ENCODE measurements at regions not wholly inside any gene's neighbourhood (a gene's known extent, or its start where the extent isn't known, plus 50 kb on each side); places are given as distances from the start of the nearest gene placed in this dataset.

DNA sequence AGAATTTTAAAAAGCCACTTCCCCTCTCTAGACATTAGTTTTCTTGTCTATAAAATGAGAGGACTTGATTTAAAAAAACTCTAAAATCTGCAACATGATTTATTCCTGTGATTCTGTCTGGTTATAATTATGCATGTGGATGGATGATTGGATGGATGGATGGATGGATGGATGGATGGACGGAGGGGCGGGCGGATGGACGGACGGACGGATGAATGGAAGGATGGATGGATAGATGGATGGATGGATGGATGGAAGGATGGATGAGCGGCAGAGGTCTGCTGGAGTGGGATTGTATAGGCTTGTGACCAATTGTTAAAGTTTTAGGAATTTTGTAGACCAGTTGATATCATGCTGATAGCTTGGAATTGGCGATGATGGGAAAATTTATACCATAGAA is 135.2 kb upstream of the TIAM1 start:
- peaks cover 5% of the 10 kb centered on the region for H3K9me3 ChIP-seq (ENCODE audit: control insufficient read depth, low read length)
- H3K36me3 ChIP-seq (ENCODE audit: control insufficient read depth, insufficient read depth, low read length, severe bottlenecking): no peaks in the 10 kb centered on the region
- H3K9ac ChIP-seq (ENCODE audit: low read length): no peak overlapping the region
- H3K27me3 ChIP-seq (replicated peaks; ENCODE audit: control insufficient read depth, insufficient read depth, low read length): peaks cover 15% of the 10 kb centered on the region
- DNase-seq (ENCODE audit: low read depth): no peak
- H3K4me3 ChIP-seq (ENCODE audit: low read length): no peak overlapping the region
- peaks cover 5% of the 10 kb centered on the region for H3K4me1 ChIP-seq (ENCODE audit: control insufficient read depth, insufficient read depth, low read length)

DNA sequence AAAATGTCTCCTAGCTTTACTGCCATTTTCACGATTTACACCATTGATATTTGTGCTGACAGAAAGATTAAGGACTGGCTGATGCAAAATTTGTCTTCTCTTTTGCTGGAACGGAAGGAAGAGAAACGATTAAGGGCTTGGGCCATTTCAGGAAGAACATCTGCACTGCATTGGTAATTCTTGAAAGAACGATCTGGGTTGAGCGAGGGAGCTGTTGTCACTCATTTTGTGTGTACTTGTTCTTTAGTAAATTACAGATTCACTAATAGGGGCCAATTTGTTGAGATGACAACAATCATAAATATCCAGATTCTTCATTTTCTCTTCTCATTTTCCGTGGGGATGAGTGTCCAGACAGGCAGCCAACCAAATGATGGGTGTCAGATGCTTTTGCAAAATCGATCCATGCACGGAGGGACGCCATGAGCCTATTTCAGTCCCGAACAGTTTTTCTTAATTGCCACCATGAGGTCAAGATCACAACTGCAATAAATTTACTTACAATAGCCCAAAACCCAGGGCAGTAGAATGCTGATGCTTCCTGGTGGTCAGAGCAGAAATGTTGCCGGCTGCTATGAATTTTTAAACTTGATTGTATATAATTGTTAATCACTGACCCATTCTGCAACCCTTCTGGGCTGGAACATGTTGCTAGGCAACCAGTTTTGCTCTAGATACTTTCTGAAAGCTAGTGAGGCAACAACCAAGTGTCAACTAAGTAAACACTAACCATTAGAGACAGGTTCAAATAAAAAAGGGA is 132.4 kb upstream of the TIAM1 start:
- Histone ChIP-seq H3K9ac (ENCODE audit: low read length) (no peak overlapping the region), H3K4me1 (ENCODE audit: control insufficient read depth, insufficient read depth, low read length) (peaks cover 5% of the 10 kb centered on the region), H3K4me3 (ENCODE audit: low read length) (peak overlapping the region; percentile 32), H3K36me3 (ENCODE audit: control insufficient read depth, insufficient read depth, low read length, severe bottlenecking) (no peaks in the 10 kb centered on the region), H3K27me3 (replicated peaks; ENCODE audit: control insufficient read depth, insufficient read depth, low read length) (peaks cover 13% of the 10 kb centered on the region), H3K9me3 (ENCODE audit: control insufficient read depth, low read length) (peaks cover 3% of the 10 kb centered on the region)
- DNase-seq (ENCODE audit: low read depth): peak; percentile 40

DNA sequence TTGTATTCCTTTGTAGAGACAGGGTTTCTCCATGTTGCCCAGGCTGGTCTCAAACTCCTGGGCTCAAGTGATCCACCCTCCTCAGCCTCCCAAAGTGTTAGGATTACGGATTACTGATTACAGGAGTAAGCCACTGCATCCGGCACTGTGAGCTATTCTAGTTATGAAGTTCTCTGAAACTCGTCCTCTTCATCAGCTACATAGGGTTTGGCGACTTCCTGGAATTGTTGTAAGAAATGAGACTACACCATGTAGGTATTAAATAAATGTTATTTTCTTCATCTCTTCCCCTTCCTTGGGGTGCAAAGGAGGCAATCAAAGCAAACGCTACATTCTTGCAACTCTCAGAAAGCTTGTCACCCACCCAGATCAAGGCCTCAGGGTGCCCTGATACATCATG is 131.2 kb upstream of the TIAM1 start:
- H3K9ac ChIP-seq (ENCODE audit: low read length): no peak overlapping the region
- H3K27me3 ChIP-seq (replicated peaks; ENCODE audit: control insufficient read depth, insufficient read depth, low read length): peaks cover 23% of the 10 kb centered on the region
- H3K4me3 ChIP-seq (ENCODE audit: low read length): no peak overlapping the region
- H3K36me3 ChIP-seq (ENCODE audit: control insufficient read depth, insufficient read depth, low read length, severe bottlenecking): no peaks in the 10 kb centered on the region
- H3K4me1 ChIP-seq (ENCODE audit: control insufficient read depth, insufficient read depth, low read length): peaks cover 5% of the 10 kb centered on the region
- no peak for DNase-seq (ENCODE audit: low read depth)
- H3K9me3 ChIP-seq (ENCODE audit: control insufficient read depth, low read length): no peaks in the 10 kb centered on the region

DNA sequence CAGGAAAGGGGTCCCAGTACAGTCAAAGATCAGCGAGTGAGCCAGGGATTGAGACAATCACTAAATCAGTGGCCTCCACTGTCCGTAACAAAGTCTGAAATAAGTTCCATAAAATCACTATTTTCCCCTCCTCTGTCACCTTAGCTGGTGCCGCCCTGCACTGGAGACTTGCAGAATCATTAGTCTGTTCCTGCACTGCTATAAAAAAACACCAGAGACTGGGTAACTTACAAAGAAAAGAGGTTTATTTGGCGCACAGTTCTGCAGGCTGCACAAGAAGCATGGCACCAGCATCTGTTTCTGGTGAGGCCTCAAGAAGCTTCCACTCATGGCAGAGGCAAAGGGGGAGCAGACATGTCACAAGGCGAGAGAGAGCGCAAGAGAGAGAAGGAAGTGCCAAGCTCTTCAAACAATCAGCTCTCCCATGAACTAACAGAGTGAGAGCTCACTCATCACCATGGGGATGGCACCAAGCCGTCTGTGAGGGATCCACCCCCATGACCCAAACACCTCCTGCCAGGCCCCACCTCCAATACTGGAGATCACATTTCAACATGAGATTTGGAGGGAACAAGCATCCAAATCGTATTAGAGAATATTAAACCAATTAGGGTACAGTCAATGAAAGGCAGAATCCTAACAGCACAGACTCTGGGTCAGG is 129.8 kb upstream of the TIAM1 start:
- no peaks in the 10 kb centered on the region for H3K9me3 ChIP-seq (ENCODE audit: control insufficient read depth, low read length)
- no peak overlapping the region for H3K4me3 ChIP-seq (ENCODE audit: low read length)
- H3K36me3 ChIP-seq (ENCODE audit: control insufficient read depth, insufficient read depth, low read length, severe bottlenecking): no peaks in the 10 kb centered on the region
- H3K9ac ChIP-seq (ENCODE audit: low read length): no peak overlapping the region
- peaks cover 14% of the 10 kb centered on the region for H3K27me3 ChIP-seq (replicated peaks; ENCODE audit: control insufficient read depth, insufficient read depth, low read length)
- peaks cover 5% of the 10 kb centered on the region for H3K4me1 ChIP-seq (ENCODE audit: control insufficient read depth, insufficient read depth, low read length)
- no peak for DNase-seq (ENCODE audit: low read depth)

DNA sequence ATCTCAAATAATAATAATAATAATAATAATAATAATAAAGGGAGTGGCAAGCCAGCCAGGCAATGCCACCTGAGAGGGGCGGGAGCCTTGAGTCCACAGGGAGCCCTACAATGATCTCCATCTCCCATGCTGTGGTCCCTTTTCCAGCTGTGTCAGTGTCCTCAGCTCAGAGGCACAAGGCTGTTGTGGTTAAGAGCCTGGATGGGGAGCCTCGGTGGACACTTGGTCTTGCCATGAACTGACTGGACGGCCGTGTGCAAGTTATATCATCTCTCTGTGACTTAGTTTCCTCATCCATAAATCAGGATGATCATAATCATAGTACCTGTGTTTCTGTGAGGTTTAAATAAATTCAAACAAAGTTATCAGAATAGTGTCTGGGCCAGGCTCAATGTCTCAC is 127.8 kb upstream of the TIAM1 start:
- Histone ChIP-seq H3K9ac (ENCODE audit: low read length) (no peak overlapping the region), H3K4me3 (ENCODE audit: low read length) (no peak overlapping the region), H3K36me3 (ENCODE audit: control insufficient read depth, insufficient read depth, low read length, severe bottlenecking) (no peaks in the 10 kb centered on the region), H3K27me3 (replicated peaks; ENCODE audit: control insufficient read depth, insufficient read depth, low read length) (peaks cover 11% of the 10 kb centered on the region), H3K4me1 (ENCODE audit: control insufficient read depth, insufficient read depth, low read length) (peaks cover 2% of the 10 kb centered on the region), H3K9me3 (ENCODE audit: control insufficient read depth, low read length) (no peaks in the 10 kb centered on the region)
- DNase-seq (ENCODE audit: low read depth): no peak

DNA sequence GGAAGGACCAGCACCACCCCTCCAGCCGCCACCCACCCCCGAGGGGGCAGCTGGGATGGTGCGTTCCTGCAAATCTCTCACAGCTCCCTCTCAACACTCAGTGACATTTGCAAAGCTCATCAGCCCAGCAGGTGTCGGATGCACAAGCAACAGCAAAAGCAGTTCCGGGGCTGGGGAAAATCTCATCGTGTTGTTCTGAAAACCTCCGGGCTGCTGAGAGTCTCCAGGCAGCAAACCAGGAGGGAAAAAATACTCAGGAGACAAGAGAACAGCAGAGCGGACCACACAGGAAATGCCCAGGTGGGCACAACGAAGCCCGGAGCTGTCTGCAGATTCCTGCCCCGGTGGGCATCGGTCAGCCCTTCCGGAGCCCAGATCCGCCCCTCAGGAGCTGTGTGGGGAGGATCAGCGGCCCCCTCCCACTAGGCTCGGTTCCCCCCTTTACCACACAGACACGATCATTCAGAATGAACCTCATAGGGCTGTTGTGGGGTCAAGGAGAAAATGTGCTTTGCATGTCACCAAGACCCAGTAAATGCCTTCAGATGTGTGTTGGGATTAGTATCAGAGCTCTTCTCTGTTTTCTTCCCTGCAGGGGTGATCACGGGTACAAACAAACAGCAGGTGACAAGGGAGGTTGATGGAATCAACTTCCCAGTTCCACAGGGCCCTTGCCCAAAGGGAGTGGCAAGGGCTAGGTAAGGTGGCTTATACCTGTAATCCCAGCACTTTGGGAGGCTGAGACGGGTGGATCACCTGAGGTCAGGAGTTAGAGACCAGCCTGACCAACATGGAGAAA is 127.0 kb upstream of the TIAM1 start:
- no peaks in the 10 kb centered on the region for H3K36me3 ChIP-seq (ENCODE audit: control insufficient read depth, insufficient read depth, low read length, severe bottlenecking)
- H3K27me3 ChIP-seq (replicated peaks; ENCODE audit: control insufficient read depth, insufficient read depth, low read length): peaks cover 11% of the 10 kb centered on the region
- no peaks in the 10 kb centered on the region for H3K4me1 ChIP-seq (ENCODE audit: control insufficient read depth, insufficient read depth, low read length)
- H3K4me3 ChIP-seq (ENCODE audit: low read length): no peak overlapping the region
- no peak overlapping the region for H3K9ac ChIP-seq (ENCODE audit: low read length)
- H3K9me3 ChIP-seq (ENCODE audit: control insufficient read depth, low read length): no peaks in the 10 kb centered on the region
- no peak for DNase-seq (ENCODE audit: low read depth)

DNA sequence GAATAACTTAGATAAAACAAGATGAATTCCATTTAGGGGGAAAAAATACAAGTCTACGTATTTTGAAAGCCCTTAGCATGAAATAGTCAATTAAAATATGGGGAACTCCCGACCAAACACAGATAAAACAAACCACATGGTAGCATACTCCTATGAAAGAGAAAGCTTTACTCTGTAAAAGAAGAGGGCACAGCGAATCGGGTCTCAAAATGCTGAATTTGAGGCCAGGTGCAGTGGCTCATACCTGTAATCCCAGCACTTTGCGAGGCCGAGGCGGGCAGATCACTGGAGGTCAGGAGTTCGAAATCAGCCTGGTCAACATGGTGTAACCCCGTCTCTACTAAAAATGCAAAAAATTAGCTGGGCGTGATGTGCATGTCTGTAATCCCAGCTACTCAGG is 116.9 kb upstream of the TIAM1 start:
- DNase-seq (ENCODE audit: low read depth): no peak
- Histone ChIP-seq H3K4me3 (ENCODE audit: low read length) (no peak overlapping the region), H3K36me3 (ENCODE audit: control insufficient read depth, insufficient read depth, low read length, severe bottlenecking) (no peaks in the 10 kb centered on the region)

DNA sequence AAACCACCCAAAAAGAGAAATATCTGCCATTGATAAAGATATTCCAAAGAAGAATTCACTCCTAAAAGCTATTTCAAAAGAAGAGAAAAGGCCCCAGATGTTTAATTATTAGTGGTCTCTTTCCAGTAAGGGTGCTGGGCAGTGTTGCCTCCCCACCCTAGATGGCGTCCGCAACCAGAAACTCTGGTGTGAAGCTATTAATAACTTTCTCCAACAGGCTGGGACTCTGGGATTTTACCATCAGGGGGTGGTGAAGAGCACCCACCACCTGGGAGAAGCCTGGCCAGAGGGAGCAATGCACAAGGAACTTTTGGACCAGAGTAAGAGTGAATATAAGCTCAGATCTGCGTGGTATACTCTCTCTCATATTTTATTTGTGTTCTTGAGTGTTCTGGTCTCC is 115.4 kb upstream of the TIAM1 start:
- no peaks in the 10 kb centered on the region for H3K9me3 ChIP-seq (ENCODE audit: control insufficient read depth, low read length)
- DNase-seq (ENCODE audit: low read depth): no peak
- H3K27me3 ChIP-seq (replicated peaks; ENCODE audit: control insufficient read depth, insufficient read depth, low read length): peaks cover 8% of the 10 kb centered on the region
- H3K4me1 ChIP-seq (ENCODE audit: control insufficient read depth, insufficient read depth, low read length): no peaks in the 10 kb centered on the region
- H3K4me3 ChIP-seq (ENCODE audit: low read length): no peak overlapping the region
- H3K9ac ChIP-seq (ENCODE audit: low read length): no peak overlapping the region
- no peaks in the 10 kb centered on the region for H3K36me3 ChIP-seq (ENCODE audit: control insufficient read depth, insufficient read depth, low read length, severe bottlenecking)

More for the DNA sequence above, 116.9 kb upstream of the TIAM1 start:
- Histone ChIP-seq H3K9me3 (ENCODE audit: control insufficient read depth, low read length) (no peaks in the 10 kb centered on the region), H3K27me3 (replicated peaks; ENCODE audit: control insufficient read depth, insufficient read depth, low read length) (no peaks in the 10 kb centered on the region), H3K9ac (ENCODE audit: low read length) (no peak overlapping the region), H3K4me1 (ENCODE audit: control insufficient read depth, insufficient read depth, low read length) (no peaks in the 10 kb centered on the region)

DNA sequence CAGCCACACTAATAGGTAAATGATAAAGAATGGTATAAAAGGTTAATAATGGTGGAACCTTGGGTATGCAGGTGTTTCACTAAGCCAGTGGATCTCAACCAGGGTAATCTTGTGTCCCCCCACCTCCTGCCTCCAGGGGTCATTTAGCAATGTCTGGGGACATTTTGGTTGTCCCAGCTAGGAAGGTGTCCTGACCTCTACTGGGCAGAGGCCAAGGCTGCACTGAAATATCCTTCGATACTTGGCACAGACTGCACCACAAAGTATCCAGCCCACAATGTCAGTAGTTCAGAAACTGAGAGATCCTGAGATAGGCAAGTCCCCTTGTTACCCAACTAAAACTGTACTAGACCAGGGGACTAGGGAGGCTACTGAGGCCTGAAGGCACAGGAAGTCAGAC is 113.6 kb upstream of the TIAM1 start:
- Histone ChIP-seq H3K9ac (ENCODE audit: low read length) (no peak overlapping the region), H3K9me3 (ENCODE audit: control insufficient read depth, low read length) (no peaks in the 10 kb centered on the region), H3K4me3 (ENCODE audit: low read length) (no peak overlapping the region), H3K4me1 (ENCODE audit: control insufficient read depth, insufficient read depth, low read length) (no peaks in the 10 kb centered on the region), H3K27me3 (replicated peaks; ENCODE audit: control insufficient read depth, insufficient read depth, low read length) (peaks cover 8% of the 10 kb centered on the region), H3K36me3 (ENCODE audit: control insufficient read depth, insufficient read depth, low read length, severe bottlenecking) (no peaks in the 10 kb centered on the region)
- no peak for DNase-seq (ENCODE audit: low read depth)

DNA sequence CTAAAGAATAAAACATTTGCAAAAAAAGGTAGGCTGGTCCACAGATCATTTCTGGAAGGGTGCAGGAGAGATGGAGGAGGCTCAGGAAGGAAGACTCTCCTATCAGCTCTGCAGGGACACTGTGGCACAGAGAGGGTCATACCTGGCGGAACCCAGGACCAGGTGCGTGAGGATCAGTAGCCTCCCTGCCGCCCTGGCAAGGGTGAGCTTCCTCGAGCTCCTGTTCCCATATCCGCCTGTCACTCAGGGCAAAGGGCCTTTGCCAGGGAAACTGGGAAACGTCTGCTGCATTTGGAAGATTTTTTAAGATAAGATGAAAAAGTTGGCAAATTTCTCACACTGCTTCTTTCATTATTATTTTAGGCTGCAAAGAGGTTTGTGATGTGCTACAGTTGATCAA is 112.1 kb upstream of the TIAM1 start:
- Histone ChIP-seq H3K9me3 (ENCODE audit: control insufficient read depth, low read length) (no peaks in the 10 kb centered on the region), H3K36me3 (ENCODE audit: control insufficient read depth, insufficient read depth, low read length, severe bottlenecking) (no peaks in the 10 kb centered on the region), H3K4me1 (ENCODE audit: control insufficient read depth, insufficient read depth, low read length) (no peaks in the 10 kb centered on the region), H3K4me3 (ENCODE audit: low read length) (no peak overlapping the region), H3K9ac (ENCODE audit: low read length) (no peak overlapping the region), H3K27me3 (replicated peaks; ENCODE audit: control insufficient read depth, insufficient read depth, low read length) (peaks cover 8% of the 10 kb centered on the region)
- no peak for DNase-seq (ENCODE audit: low read depth)

DNA sequence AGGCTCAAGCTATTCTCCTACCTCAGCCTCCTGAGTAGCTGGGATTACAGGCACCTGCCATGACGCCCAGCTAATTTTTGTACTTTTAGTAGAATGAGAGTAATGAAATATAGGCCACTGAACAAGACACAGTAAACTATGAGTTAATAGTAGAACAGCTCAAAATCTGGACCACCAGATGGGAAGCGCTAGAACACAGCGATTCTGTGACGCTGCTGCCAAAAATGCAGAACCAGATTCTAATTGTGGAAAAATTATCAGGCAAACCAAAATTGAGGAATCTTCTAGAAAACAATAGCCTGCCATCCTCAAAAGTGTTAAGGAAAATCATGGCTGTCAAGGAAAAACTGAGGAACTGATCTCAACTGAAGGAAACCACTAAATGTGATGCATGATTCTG is 111.4 kb upstream of the TIAM1 start:
- Histone ChIP-seq H3K9me3 (ENCODE audit: control insufficient read depth, low read length) (no peaks in the 10 kb centered on the region), H3K27me3 (replicated peaks; ENCODE audit: control insufficient read depth, insufficient read depth, low read length) (peaks cover 8% of the 10 kb centered on the region)

More for the DNA sequence above, 111.4 kb upstream of the TIAM1 start:
- DNase-seq (ENCODE audit: low read depth): no peak
- H3K9ac ChIP-seq (ENCODE audit: low read length): no peak overlapping the region
- no peak overlapping the region for H3K4me3 ChIP-seq (ENCODE audit: low read length)
- H3K36me3 ChIP-seq (ENCODE audit: control insufficient read depth, insufficient read depth, low read length, severe bottlenecking): no peaks in the 10 kb centered on the region
- no peaks in the 10 kb centered on the region for H3K4me1 ChIP-seq (ENCODE audit: control insufficient read depth, insufficient read depth, low read length)
